HG02642 (cell line): ENCODE measurements at regions not wholly inside any gene's neighbourhood (a gene's known extent, or its start where the extent isn't known, plus 50 kb on each side); places are given as distances from the start of the nearest gene placed in this dataset.

ENCODE experiments used
- ATAC-seq: cut with Tn5 transposase; IDR thresholded peaks from one replicate; pipeline ENCODE4 v1.9.1; 2021; ENCODE audit warnings: mild to moderate bottlenecking; ENCODE audit not compliant: unreplicated experiment, poor library complexity

DNA sequence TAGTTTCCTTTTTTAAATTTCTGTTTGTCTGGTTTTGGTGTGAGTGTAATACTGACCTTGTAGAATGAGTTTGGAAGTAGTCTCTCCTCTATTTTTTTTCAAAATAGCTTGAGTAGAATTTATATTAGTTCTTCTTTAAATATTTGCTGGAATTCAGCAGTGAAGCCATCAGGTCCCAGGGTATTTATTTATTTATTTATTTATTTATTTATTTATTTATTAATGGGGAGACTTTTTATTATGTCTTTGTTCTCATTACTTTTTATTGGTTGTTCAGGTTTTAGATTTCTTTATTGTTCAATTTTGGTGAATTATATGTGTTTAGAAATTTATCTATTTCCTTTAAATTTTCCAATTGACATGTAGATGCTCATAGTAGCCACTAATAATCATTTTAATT, 875.8 kb upstream of the COX7C start:
- no peak for ATAC-seq

DNA sequence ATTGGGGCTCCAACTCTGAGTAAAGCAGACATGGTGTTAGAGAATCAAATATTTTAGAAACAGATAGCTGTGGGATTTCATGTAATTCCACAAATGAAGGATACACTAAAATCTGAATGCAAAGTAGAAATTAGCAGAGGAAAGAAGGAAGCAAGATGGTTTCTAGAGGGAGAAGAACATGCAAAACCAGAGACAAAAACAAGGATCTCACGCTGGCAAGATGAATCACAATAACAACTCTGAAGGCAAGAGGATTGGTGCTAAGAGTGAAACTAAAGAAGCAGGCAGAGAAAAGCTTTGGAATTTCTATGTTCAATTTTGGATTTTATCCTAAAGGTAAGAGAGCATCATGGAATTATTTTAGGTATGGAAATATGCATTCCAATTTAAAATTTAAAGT, 857.2 kb upstream of the COX7C start:
- ATAC-seq = no peak

DNA sequence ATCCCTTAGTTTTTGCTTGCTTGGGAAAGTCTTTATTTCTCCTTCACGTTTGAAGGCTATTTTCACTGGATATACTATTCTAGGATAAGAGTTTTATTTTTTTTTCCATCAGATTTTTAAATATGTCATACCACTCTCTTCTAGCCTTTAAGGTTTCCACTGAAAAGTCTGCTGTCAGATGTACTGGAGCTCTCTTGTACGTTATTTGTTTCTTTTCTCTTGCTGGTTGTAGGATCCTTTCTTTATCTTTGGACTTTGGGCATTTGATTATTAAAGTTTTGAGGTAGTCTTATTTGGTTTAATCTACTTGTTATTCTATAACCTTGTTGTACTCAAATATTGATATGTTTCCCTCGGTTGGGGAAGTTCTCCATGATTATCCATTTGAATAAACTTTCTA, 848.4 kb upstream of the COX7C start:
- ATAC-seq = no peak

DNA sequence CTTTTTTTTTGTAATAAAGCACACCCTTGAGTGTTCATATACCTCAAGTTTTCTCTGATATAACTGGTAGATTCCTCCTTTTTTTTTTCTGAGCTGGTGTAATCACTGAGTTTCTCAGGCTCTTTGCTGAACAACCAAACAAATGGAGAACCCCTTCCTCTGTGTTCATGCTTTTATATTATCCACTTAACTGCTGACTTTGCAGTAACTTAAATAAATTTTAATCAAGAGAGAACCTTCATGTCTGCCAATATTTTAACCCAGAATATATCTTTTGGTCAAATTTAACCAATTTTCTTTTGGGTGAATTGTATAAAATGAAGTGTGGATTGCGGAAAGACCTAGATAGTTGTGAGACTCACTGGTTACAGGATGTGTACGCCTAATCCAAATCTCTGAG, 833.0 kb upstream of the COX7C start:
- ATAC-seq = no peak

DNA sequence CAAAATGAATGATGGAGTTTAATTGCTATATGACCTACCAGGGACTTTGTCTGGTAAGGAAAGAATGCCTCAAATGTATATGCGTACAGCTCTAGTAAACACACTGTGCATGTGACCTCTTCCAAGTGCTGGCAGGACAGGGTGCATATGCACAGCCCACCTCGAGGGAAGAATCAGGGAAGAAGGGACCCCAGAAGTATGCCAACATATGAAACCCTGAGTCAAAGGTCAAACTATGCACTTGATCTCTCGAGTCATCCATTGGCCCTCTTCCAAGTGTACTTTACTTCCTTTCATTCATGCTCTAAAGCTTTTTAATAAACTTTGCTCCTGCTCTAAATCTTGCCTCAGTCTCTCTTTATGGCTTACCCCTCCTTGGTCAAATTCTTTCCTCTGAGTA, 804.6 kb upstream of the COX7C start:
- ATAC-seq = no peak

DNA sequence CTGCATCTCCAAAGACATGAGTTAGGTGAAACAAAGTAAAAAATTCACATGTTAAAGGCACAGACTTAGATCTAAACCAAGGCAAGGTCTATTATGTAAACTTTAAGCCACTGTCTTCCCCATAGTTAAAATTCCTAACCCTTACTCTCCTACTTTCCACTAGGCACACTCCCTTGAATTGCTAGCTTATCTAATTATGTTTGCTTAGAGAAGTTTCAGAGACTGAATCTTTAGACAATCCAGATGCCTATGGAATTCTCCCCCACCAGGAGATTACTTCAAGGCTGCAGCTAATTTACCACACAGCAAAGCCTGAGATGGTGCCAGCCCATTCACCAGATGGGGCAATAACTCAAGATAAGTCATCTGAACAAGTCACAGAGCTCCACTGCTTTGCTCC, 803.1 kb upstream of the COX7C start:
- no peak for ATAC-seq

DNA sequence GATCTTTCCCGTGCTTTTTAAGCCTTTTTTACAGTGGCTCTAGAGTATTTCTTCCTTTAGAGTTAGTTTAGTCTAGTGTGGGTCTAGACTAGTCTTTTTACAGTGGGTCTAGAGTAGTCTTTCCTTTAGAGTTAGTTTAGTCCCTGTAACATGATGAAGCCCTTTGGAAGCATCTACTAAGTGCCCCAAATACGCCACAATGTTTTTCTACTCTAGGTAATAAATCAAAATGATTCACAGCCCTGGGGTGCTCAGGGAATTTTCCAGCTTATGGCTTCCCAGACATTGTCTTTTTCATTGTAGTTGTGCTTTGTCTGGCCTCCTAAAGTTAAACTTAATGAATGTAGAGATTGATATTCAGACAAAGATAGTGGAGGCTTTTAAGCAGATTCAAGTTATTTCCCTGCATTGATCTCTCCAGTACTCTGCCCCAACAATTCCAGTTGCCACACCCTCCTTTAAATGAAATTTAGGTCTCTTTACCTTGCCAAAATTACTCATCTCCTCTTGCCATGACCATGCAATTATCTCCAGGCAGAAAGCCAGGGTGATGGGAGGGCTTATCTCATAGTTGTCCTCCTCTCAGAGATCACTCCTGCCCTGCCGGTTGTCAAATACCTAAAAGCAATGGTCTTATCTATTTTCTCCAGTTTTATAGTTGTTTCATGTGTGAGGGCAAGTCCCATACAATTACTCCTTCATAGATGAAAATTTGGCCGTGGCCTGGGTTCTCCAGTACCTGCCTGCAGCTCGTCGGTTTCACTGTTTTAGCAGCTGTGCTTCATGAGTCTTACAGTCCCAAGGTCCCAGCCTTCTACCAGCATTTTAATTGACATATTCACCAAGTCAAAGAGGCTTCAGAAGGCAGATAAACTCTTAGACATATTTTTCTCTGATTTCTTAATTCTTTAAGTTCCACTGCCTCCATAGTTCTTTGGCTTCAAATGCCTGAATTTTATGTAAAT, 794.0 kb upstream of the COX7C start:
- no peak for ATAC-seq

DNA sequence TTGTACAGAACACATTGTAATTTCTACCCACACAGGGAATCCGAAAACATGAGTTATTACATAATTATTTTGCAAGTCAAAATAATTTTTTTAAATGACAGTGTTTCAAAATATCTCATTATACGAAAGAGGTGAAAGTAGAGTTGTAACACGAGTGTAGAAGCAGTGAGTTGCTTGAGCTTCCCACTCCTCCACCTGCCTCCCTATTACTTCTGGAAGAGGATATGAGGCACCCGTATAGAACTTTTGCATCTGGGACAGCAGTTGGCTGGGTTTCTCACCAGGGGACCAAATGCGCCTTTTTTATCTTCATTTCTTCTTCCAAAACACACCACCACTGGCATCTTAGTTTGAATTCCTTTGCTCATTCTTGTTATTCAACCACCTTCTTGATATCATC, 779.0 kb upstream of the COX7C start:
- no peak for ATAC-seq

DNA sequence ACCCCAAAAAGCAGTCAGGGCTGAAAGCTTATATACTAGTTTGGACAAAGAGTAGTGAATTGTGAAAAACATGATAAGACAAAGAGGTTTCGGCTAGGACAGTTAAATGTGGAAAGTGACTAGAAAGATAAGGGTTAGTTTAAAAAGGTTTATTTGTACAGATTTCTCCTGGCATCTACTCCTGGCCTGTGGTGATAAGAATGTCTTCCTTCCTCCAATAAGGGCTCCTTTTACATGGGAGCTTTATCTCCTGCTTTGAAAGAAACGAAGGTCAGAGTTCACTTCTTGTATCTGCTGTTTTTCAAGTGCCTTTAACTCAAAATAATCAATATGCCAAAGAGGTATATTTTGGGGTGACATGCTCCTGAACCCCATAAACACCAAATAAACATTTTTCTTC, 776.1 kb upstream of the COX7C start:
- no peak for ATAC-seq

DNA sequence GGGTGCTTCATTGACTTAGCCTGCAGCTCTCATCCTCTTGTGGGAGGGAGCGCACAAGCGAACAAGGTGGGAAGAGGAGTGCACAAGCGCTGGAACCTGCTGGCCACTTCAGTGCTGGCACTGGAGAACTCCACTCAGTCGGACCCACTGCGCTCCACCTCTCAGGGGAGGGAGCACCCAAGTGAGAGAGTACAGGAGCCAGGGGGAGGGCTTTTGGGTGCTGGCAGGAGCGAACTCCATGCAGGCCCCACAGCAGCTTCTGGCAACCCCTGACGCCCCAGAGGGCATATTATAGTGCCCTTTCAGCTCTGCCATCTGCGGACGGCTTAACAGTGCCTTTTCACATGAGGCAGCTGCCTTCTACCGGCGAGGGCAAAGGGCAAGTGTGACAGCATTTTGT, 774.2 kb upstream of the COX7C start:
- ATAC-seq = no peak

DNA sequence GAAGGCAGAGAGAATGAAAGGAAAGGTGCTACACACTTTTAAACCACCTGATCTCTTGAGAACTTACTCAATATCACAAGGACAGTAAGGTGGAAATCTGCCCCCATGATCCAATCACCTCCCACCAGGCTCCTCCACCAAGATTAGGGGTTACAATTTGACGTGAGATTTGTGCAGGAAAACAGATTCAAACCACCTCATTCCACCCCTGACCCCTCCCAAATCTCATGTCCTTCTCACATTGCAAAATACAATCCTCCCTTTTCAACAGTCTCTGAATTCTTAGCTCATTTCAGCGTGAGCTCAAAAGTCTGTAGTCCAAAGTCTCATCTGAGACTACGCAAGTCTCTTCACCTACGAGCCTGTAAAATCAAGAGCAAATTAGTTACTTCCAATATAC, 768.3 kb upstream of the COX7C start:
- no peak for ATAC-seq

DNA sequence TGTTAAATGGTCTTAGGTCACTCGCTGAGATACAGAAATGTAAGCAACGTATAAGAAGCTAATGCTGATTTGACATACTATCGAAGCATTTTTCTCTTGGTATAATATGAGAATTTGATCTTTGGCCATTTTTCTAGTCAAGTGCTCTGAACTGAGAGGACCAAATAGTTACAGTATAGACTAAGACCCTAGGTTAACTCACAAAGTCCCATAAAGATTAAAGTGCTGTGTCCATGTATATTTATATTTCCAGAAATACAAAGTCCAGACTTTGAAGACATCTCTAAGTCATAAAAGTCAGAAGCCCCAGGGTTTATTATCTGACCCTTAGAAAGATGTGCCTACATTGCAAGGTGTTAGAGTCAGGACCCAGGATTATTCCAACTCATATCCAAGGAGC, 752.4 kb upstream of the COX7C start:
- ATAC-seq = no peak

DNA sequence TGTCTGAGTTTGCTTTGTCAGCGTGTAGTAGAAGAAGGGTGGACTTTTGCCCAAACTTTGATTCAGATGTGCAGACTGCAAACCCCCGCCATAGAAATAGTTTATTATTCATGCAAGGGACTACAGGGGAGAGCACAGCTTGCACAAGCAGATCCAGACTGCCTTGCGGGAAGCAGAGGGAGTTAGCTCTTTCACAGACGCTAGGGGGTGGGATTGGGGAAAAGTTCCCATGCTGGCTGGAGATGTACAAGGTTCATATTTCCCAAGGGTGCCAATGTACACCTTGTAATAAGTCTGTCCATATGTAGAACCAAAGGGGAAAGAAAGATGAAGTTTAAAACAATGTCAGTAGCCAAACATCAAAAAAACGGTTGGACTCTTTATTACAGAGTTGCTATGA, 749.7 kb upstream of the COX7C start:
- ATAC-seq = no peak

DNA sequence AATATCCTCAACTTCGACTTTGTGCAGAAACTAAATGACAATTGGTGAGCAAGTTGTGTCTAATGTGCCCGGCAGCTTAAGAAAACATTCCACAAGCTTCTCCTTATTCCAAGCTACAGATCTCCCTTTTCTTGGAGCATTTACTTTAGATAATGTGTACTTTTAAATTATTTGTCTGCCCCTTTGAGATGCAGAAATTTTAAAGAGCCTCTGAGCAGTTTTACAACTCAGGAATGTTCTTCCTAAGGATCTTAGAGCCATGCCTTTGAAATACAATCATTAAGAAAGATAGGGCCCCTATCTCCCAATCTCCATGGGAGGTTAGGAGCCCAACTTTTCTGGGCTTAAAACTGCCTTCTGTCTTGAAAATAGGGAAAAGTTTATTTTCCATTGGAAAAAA, 723.7 kb upstream of the COX7C start:
- ATAC-seq = no peak

DNA sequence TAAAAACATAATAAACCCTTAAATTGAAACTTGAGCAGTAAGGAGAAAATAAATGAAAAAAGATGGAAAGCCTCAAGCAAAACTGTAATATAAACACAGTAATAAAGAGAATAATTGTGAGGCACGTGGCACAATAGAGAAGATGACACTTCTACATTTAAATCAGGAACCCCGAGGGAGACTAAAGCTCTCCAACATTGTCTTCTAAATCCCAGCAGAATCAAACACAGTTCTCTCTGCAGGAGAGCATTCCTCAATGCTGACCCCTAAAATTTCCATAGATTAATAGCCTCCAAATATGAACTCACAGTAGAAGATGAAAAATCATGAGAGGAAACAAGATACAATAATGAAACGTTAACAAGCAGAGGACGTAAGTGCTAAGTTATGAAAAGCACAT, 721.2 kb upstream of the COX7C start:
- no peak for ATAC-seq

DNA sequence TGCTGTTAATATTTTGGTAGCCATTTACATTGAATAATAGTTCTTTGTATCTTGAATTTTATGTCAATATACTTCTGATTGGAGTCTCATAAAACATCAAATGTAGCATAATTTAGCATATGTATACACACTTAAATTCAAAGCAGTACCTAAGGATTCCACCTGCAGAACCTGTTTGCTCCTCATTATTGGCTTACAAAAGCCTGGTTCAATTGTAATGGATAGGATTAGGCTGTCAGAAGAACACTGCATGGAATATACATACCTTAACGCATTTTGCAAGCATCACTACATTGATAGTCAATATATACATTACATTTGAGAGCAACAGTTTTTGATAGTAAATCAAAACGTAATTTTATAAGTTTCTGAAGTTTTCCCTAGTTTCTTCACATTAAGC, 711.3 kb upstream of the COX7C start:
- ATAC-seq = no peak

DNA sequence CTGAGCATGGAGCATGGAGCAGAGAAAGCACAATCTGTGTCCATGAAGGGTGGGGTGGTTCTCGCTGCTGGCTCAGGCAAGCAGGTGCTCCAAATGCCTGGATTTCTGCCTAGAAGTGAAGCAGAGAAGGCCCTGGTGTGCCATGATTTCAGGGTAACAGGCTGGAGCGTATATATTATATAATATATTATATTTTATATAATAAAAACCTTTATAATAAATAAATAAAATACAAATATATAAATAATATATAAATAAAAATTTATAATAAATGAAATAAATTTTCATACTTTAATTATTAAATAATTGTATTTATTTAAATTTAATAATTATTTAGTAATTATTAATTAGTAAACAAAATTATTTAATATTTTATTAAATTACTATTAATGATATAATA, 707.4 kb upstream of the COX7C start:
- ATAC-seq = no peak

DNA sequence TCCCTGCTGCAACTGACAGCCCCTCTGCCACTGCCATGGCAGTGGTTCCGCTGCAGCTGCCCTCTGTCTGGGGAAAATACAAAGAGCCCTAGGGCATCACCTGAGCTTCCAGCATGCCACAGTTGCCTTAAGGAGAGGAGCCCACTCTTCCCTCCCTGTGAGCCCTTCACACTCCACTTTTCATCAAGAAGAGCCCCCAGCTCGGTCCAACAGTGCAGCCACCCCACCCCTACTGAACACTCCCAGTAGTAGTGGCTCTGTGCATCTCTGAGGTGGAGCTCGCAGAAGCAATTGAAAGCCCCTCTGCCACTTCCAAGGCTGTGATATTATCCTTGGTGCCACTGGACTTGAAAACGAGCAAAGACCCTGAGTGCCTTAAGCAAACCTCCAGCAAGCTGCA, 696.8 kb upstream of the COX7C start:
- no peak for ATAC-seq

DNA sequence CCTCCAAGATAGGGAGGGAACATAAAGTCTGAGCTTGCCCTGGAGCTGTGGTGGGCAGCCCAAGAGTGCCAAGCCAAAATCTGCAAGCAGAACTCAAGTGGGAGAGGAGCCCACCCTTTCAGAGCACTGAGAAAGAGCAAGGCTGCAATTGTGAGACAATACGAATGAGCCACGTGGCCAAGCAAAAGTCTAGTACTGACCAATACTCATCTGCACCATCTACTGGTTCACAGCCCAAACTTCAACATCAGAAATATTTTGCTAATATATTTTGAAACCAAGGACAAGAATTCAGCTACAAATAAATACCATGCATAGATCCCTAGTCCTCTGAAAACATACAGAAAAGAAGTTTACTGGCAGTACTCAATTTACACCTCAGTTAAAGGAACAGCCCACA, 696.2 kb upstream of the COX7C start:
- ATAC-seq = no peak

DNA sequence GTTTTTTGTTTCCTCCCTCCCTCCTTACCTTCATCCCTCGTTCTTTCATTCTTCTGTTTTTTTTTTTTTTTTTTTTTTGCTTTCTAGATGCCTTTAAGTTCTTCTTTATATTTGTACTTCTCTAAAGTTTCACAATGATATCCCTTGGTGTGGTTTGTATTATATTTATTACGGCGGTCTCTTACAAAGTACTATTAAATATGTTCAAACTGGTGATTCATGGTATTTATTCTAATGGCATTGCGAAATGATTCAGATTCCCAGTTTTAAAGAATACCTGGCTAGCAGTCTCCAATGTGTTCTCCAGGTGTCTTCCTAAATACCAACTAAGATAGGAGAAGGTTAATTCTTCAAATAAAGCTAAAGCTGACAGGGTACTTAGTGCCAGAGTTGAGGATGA, 690.1 kb upstream of the COX7C start:
- no peak for ATAC-seq

DNA sequence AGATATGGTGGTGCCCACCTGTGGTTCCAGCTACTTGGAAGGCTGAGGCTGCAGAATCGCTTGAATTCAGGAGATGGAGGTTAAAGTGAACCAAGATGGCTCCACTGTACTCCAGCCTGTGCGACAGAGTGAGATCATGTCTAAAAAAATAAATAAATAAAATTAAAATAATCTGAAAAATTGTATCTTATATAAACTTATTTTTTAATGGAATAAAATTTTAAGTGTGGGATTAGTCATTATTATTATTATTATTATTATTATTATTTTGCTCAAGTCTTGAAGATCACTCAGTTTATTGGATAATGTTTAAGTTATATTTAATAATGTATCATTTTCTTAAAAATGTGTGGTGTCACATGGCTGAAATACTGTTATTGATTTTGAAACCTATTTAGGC, 688.0 kb upstream of the COX7C start:
- no peak for ATAC-seq

DNA sequence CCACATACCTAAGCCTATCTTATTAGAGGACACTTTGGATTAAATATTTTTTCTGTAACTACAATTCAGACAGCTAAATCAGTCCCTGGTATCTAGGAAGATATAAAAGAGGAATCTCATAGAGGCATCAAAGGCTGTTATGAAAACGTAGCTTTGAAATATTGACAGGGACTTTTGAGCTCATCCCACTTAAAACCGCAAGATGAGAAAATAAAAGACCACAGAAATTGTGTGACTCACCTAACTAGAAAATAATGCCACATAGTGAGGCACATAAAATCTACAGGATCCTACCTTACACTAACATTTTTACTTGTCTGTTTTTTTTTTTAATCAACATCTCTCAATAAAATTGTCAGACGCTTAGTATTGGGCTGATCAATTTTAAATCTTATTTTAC, 686.5 kb upstream of the COX7C start:
- no peak for ATAC-seq
